Vagina (tissue), 2 donors: ENCODE measurements at regions not wholly inside any gene's neighbourhood (a gene's known extent, or its start where the extent isn't known, plus 50 kb on each side); places are given as distances from the start of the nearest gene placed in this dataset.

ENCODE experiments used
- POLR2A ChIP-seq, 2 donors: fragments of 450-650 bp; IDR thresholded peaks; one replicate each; pipeline ENCODE4 v1.6.1; 2017; ENCODE audit warnings: antibody characterized with exemption in 2 of 2, mild to moderate bottlenecking in 2 of 2, moderate library complexity in 2 of 2
- TF ChIP-seq, protein P1 (sequence below), 3 experiments: fragments of 450-650 bp in 2 of 3; fragments of 200-600 bp in 1 of 3; sonication (generic) in 1 of 3; IDR thresholded peaks; one replicate each; pipeline ENCODE4 v1.5.1; 2017 to 2019; ENCODE audit warnings: antibody characterized with exemption in 3 of 3, mild to moderate bottlenecking in 2 of 3, moderate library complexity in 2 of 3

DNA sequence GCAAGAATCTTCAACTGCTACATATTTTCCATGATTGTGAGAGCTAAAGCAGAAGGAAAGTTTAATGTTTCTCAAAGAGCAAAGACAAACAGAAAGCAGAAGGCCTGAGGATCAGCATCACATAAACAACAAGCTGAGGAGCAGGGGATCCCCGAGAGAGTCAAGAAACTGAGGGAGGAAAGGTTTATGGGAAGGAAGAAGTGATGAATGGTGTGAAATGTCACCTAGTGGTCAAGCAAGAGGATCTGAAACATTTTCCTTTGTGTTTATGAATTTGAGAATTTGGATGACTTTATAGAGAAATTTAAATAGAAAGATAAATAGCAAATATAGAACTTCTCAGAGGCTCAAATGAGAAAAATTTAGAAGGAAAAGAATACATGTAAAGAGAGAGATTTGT is 481.9 kb downstream of the CHSY3 start:
- TF ChIP-seq, protein P1, sequence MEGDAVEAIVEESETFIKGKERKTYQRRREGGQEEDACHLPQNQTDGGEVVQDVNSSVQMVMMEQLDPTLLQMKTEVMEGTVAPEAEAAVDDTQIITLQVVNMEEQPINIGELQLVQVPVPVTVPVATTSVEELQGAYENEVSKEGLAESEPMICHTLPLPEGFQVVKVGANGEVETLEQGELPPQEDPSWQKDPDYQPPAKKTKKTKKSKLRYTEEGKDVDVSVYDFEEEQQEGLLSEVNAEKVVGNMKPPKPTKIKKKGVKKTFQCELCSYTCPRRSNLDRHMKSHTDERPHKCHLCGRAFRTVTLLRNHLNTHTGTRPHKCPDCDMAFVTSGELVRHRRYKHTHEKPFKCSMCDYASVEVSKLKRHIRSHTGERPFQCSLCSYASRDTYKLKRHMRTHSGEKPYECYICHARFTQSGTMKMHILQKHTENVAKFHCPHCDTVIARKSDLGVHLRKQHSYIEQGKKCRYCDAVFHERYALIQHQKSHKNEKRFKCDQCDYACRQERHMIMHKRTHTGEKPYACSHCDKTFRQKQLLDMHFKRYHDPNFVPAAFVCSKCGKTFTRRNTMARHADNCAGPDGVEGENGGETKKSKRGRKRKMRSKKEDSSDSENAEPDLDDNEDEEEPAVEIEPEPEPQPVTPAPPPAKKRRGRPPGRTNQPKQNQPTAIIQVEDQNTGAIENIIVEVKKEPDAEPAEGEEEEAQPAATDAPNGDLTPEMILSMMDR (IDR thresholded peaks at IDR 0.05), result no peak
- TF ChIP-seq POLR2A (IDR thresholded peaks at IDR 0.05), result no peak
